Thyroid gland (tissue), 4 donors: ENCODE measurements at regions not wholly inside any gene's neighbourhood (a gene's known extent, or its start where the extent isn't known, plus 50 kb on each side); places are given as distances from the start of the nearest gene placed in this dataset.

Source experiments
- DNase-seq, 2 donors: peaks; one replicate each; pipeline ENCODE4 v3.0.0-alpha.2; 2019
- H3K27ac ChIP-seq, 3 donors: fragments of 200-600 bp; sonication (generic); 1 replicate in 2 of 3; 2 replicates in 1 of 3; pipeline ENCODE4 v1.5.1; 2016 to 2019; ENCODE audit warnings: mild to moderate bottlenecking in 1 of 3, moderate library complexity in 1 of 3
- H3K27me3 ChIP-seq: fragments of 200-600 bp; sonication (generic); one replicate; pipeline ENCODE4 v1.5.1; 2019
- H3K36me3 ChIP-seq, 2 donors: fragments of 200-600 bp; sonication (generic); one replicate each; pipeline ENCODE4 v1.5.1; 2016 to 2019
- H3K4me1 ChIP-seq, 2 donors: fragments of 200-600 bp; sonication (generic); one replicate each; pipeline ENCODE4 v1.5.1; 2017 to 2019
- H3K4me3 ChIP-seq, 3 donors: fragments of 200-600 bp; sonication (generic); replicated peaks in 1 of 3; 1 replicate in 2 of 3; 2 replicates in 1 of 3; pipeline ENCODE4 v1.5.1; 2016; ENCODE audit warnings: mild to moderate bottlenecking in 1 of 3
- H3K9me3 ChIP-seq: fragments of 200-600 bp; sonication (generic); one replicate; pipeline ENCODE4 v1.5.1; 2017
- POLR2A ChIP-seq, 2 donors: fragments of 450-650 bp; IDR thresholded peaks; one replicate each; pipeline ENCODE4 v1.6.1; 2017; ENCODE audit warnings: antibody characterized with exemption in 2 of 2, mild to moderate bottlenecking in 2 of 2, moderate library complexity in 1 of 2
- WGBS, 2 donors: methylation state at CpG; one replicate each; pipeline ENCODE4 v1.1.5; 2017; 5-methylcytosine and 5-hydroxymethylcytosine counted together
- intact Hi-C: fragments of 100-400 bp; cut with DNase I; formaldehyde crosslinking; loops from one replicate; pipeline ENCODE4 v1.15.1; 2023
- TF ChIP-seq, protein P1 (sequence below), 6 experiments: fragments of 200-600 bp in 3 of 6; fragments of 450-650 bp in 3 of 6; sonication (generic) in 3 of 6; IDR thresholded peaks; one replicate each; pipeline ENCODE4 v1.5.1; 2016 to 2019; ENCODE audit warnings: antibody characterized with exemption in 6 of 6, mild to moderate bottlenecking in 2 of 6, inconsistent platforms in 1 of 6, moderate library complexity in 1 of 6

DNA sequence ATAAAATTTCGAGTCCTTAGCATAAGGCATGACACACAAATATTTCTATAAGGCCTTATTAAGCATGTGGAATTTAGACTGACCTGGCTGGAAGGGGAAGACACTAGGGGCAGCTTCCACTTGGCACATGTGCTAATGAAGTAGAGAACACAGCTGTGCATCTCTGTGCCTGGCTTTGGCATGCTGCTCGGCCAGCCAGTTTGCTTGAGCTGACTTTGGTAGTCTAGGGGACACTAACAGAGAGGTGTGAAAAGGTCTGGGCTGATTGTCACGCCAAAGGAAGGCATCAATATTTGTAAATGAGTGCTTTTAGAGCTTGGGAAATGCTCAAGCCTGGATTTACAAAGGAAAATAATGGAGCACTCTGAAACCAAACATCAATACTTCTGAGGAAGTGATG is 723.7 kb downstream of the PRELID2 start:
- Histone ChIP-seq H3K4me1 (no peaks in the 10 kb centered on the region), H3K36me3 (no peaks in the 10 kb centered on the region), H3K27ac (no peak overlapping the region), H3K9me3 (no peaks in the 10 kb centered on the region), H3K27me3 (no peaks in the 10 kb centered on the region), H3K4me3 (no peak overlapping the region)
- intact Hi-C loops, result no loop called here
- WGBS, 2 donors, result 67 to 82% methylated on average over 3 of the region's 3 CpGs
- DNase-seq, result no peak
- TF ChIP-seq, protein P1, sequence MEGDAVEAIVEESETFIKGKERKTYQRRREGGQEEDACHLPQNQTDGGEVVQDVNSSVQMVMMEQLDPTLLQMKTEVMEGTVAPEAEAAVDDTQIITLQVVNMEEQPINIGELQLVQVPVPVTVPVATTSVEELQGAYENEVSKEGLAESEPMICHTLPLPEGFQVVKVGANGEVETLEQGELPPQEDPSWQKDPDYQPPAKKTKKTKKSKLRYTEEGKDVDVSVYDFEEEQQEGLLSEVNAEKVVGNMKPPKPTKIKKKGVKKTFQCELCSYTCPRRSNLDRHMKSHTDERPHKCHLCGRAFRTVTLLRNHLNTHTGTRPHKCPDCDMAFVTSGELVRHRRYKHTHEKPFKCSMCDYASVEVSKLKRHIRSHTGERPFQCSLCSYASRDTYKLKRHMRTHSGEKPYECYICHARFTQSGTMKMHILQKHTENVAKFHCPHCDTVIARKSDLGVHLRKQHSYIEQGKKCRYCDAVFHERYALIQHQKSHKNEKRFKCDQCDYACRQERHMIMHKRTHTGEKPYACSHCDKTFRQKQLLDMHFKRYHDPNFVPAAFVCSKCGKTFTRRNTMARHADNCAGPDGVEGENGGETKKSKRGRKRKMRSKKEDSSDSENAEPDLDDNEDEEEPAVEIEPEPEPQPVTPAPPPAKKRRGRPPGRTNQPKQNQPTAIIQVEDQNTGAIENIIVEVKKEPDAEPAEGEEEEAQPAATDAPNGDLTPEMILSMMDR (IDR thresholded peaks at IDR 0.05), result no peak
- TF ChIP-seq POLR2A (IDR thresholded peaks at IDR 0.05), result no peak

DNA sequence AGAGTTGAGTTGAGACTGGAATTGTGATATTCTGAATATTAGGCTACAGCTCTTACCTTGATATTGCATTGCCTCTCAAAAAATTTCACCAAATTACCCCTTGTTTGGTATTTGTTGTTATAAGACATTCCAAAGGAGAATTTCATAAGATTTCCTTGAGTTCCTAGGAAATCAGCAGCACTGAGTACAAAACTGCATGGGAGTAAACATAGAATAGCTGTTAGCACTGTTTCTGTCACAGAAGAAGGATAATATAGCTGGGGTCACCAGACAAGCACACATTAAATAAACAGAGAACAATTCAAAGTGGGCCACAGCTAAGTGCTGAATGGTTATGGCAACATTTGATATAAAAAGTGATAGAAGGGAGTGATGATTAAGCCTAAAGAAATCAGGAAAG is 724.3 kb downstream of the PRELID2 start:
- DNase-seq, result no peak
- Histone ChIP-seq H3K4me1 (no peaks in the 10 kb centered on the region), H3K27ac (no peak overlapping the region), H3K4me3 (no peak overlapping the region), H3K36me3 (no peaks in the 10 kb centered on the region), H3K9me3 (no peaks in the 10 kb centered on the region), H3K27me3 (no peaks in the 10 kb centered on the region)
- TF ChIP-seq, protein P1 (IDR thresholded peaks at IDR 0.05), result no peak
- TF ChIP-seq POLR2A (IDR thresholded peaks at IDR 0.05), result no peak
- intact Hi-C loops, result no loop called here

DNA sequence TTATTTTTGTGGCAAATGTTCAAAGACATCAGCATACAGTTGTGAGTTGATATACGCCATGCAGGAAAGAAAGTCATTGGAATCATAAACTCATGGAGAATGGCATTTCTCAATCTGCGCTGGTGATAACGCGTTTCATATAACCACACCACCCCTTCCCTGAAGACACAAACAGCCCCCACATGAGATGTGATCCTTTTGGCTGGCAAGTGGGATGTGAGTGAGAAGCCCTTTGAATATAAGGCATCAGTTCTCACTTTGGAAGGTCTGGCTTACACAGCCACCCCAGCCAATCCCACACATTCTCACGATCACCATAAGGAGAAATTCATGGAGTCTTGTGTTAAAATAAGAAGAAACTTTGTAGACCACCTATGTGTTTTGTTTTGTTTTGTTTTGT is 725.0 kb downstream of the PRELID2 start:
- Histone ChIP-seq H3K4me1 (no peaks in the 10 kb centered on the region), H3K27me3 (no peaks in the 10 kb centered on the region), H3K36me3 (no peaks in the 10 kb centered on the region), H3K9me3 (no peaks in the 10 kb centered on the region), H3K27ac (no peak overlapping the region), H3K4me3 (no peak overlapping the region)
- DNase-seq, result no peak
- WGBS, 2 donors, result 92 to 95% methylated on average over 5 of the region's 5 CpGs
- intact Hi-C loops, result no loop called here
- TF ChIP-seq, protein P1 (IDR thresholded peaks at IDR 0.05), result no peak

DNA sequence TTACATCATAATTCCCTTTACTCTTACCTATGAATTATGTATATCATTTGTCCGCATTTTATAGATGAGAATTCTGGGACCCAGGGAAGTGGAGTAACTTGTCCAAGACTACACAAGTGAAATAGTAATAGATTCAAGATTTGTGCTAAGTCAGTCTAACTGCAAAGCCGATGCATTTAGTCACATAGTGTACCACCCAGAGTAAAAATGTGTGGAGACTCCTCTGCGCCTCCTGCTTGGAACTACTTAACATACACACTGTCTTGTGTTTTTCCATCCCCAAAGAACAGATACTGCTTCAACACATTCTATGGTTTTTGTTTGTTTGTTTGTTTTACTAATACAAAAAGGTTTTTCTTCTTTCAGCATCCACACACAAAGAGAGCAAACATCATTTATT is 729.8 kb downstream of the PRELID2 start:
- TF ChIP-seq, protein P1 (IDR thresholded peaks at IDR 0.05), result no peak
- Histone ChIP-seq H3K9me3 (no peaks in the 10 kb centered on the region), H3K36me3 (no peaks in the 10 kb centered on the region), H3K4me1 (no peaks in the 10 kb centered on the region), H3K27ac (no peak overlapping the region), H3K27me3 (no peaks in the 10 kb centered on the region), H3K4me3 (no peak overlapping the region)
- intact Hi-C loops, result no loop called here
- DNase-seq, result no peak
- 92 to 98% methylated on average over 3 of the region's 3 CpGs for WGBS, 2 donors

DNA sequence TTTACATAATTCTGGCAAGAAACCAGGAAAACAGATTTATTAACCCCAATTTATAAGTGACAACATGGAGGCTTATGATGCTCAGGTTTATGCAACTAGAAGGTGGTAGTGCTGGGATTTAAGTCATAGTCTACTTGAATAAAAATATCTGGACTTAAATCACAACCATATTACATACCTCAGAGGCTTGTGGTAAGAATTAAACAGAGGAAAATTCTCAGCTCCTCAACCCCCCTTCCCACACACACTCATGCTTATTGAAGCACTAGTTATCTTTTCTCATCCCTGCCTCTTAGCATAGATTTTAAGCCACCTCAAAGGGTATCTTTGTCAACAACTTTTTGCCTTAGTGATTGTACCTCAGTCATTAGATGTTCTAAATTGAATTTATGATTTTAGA is 731.0 kb downstream of the PRELID2 start:
- no peak overlapping the region for H3K4me3 ChIP-seq
- DNase-seq, result no peak
- H3K9me3 ChIP-seq, result no peaks in the 10 kb centered on the region
- intact Hi-C loops, result no loop called here
- no peak overlapping the region for H3K27ac ChIP-seq
- no peaks in the 10 kb centered on the region for H3K36me3 ChIP-seq
- TF ChIP-seq POLR2A (IDR thresholded peaks at IDR 0.05), result no peak
- TF ChIP-seq, protein P1 (IDR thresholded peaks at IDR 0.05), result no peak
- no peaks in the 10 kb centered on the region for H3K27me3 ChIP-seq
- no peaks in the 10 kb centered on the region for H3K4me1 ChIP-seq
